ENCODE measurements at regions not wholly inside any gene's neighbourhood (a gene's known extent, or its start where the extent isn't known, plus 50 kb on each side); places are given as distances from the start of the nearest gene placed in this dataset.

GRCh38 chr4:159003420-159004253 is 99.2 kb upstream of the RAPGEF2 start:
- no peak for DNase-seq (ENCODE audit: low read depth)

GRCh38 chr4:159006202-159006601 is 96.7 kb upstream of the RAPGEF2 start:
- DNase-seq (ENCODE audit: low read depth) = no peak

GRCh38 chr4:159008671-159009070 is 94.2 kb upstream of the RAPGEF2 start:
- DNase-seq (ENCODE audit: low read depth) = no peak

GRCh38 chr4:159009521-159009920 is 93.4 kb upstream of the RAPGEF2 start:
- DNase-seq (ENCODE audit: low read depth) = no peak

GRCh38 chr4:159010100-159010499 is 92.8 kb upstream of the RAPGEF2 start:
- DNase-seq (ENCODE audit: low read depth) = no peak

GRCh38 chr4:159010563-159011260 is 92.2 kb upstream of the RAPGEF2 start:
- DNase-seq (ENCODE audit: low read depth) = peak; percentile 31

GRCh38 chr4:159012381-159012780 is 90.5 kb upstream of the RAPGEF2 start:
- DNase-seq (ENCODE audit: low read depth) = no peak

GRCh38 chr4:159013692-159014091 is 89.2 kb upstream of the RAPGEF2 start:
- DNase-seq (ENCODE audit: low read depth) = no peak

- DNase-seq (ENCODE audit: low read depth) = no peak
Measured at GRCh38 chr4:159014859-159015258, 88.0 kb upstream of the RAPGEF2 start.

- no peak for DNase-seq (ENCODE audit: low read depth)
Measured at GRCh38 chr4:159015841-159016240, 87.0 kb upstream of the RAPGEF2 start.

GRCh38 chr4:159016593-159017024 is 86.3 kb upstream of the RAPGEF2 start:
- no peak for DNase-seq (ENCODE audit: low read depth)

GRCh38 chr4:159017323-159018026 is 85.4 kb upstream of the RAPGEF2 start:
- no peak for DNase-seq (ENCODE audit: low read depth)

GRCh38 chr4:159018062-159018629 is 84.7 kb upstream of the RAPGEF2 start:
- DNase-seq (ENCODE audit: low read depth) = no peak

GRCh38 chr4:159019356-159019755 is 83.5 kb upstream of the RAPGEF2 start:
- DNase-seq (ENCODE audit: low read depth) = no peak

- DNase-seq (ENCODE audit: low read depth) = no peak
Measured at GRCh38 chr4:159021597-159022385, 81.1 kb upstream of the RAPGEF2 start.

GRCh38 chr4:159023741-159024140 is 79.1 kb upstream of the RAPGEF2 start:
- no peak for DNase-seq (ENCODE audit: low read depth)

GRCh38 chr4:159024266-159024665 is 78.6 kb upstream of the RAPGEF2 start:
- no peak for DNase-seq (ENCODE audit: low read depth)

- DNase-seq (ENCODE audit: low read depth) = no peak
Measured at GRCh38 chr4:159024828-159025227, 78.1 kb upstream of the RAPGEF2 start.

GRCh38 chr4:159026329-159026728 is 76.5 kb upstream of the RAPGEF2 start:
- no peak for DNase-seq (ENCODE audit: low read depth)

GRCh38 chr4:159027535-159027934 is 75.3 kb upstream of the RAPGEF2 start:
- no peak for DNase-seq (ENCODE audit: low read depth)

GRCh38 chr4:159029481-159029880 is 73.4 kb upstream of the RAPGEF2 start:
- DNase-seq (ENCODE audit: low read depth) = no peak
